HG03095 (cell line): ENCODE measurements at regions not wholly inside any gene's neighbourhood (a gene's known extent, or its start where the extent isn't known, plus 50 kb on each side); places are given as distances from the start of the nearest gene placed in this dataset.

Experiments used
- ATAC-seq: cut with Tn5 transposase; IDR thresholded peaks from one replicate; pipeline ENCODE4 v1.9.1; 2021; ENCODE audit warnings: moderate library complexity; ENCODE audit not compliant: unreplicated experiment

- ATAC-seq, result no peak
These were observed 261.2 kb upstream of the ANKRD55 start for GRCh38 chr5:56494300-56494731.

GRCh38 chr5:56493766-56494165 lies 260.6 kb upstream of the ANKRD55 start:
- ATAC-seq, result no peak

- ATAC-seq, result no peak
These were observed 260.2 kb upstream of the ANKRD55 start for GRCh38 chr5:56493308-56493707.

- ATAC-seq, result no peak
These were observed 259.7 kb upstream of the ANKRD55 start for GRCh38 chr5:56492812-56493211.

GRCh38 chr5:56490971-56491468 lies 257.9 kb upstream of the ANKRD55 start:
- ATAC-seq, result no peak

GRCh38 chr5:56489272-56489671 lies 256.1 kb upstream of the ANKRD55 start:
- no peak for ATAC-seq

GRCh38 chr5:56487528-56488115 lies 254.5 kb upstream of the ANKRD55 start:
- ATAC-seq, result no peak

- ATAC-seq, result no peak
These were observed 249.2 kb upstream of the ANKRD55 start for GRCh38 chr5:56482363-56482762.

GRCh38 chr5:56481428-56482357 lies 248.6 kb upstream of the ANKRD55 start:
- ATAC-seq, result no peak

GRCh38 chr5:56480705-56481427 lies 247.7 kb upstream of the ANKRD55 start:
- no peak for ATAC-seq

- ATAC-seq, result peak; percentile 30
These were observed 247.1 kb upstream of the ANKRD55 start for GRCh38 chr5:56480078-56480704.

GRCh38 chr5:56479696-56480077 lies 246.6 kb upstream of the ANKRD55 start:
- ATAC-seq, result peak; percentile 54

- no peak for ATAC-seq
These were observed 246.0 kb upstream of the ANKRD55 start for GRCh38 chr5:56479126-56479525.

- ATAC-seq, result no peak
These were observed 244.9 kb upstream of the ANKRD55 start for GRCh38 chr5:56478062-56478461.

GRCh38 chr5:56476487-56476856 lies 243.3 kb upstream of the ANKRD55 start:
- no peak for ATAC-seq

GRCh38 chr5:56475689-56476486 lies 242.8 kb upstream of the ANKRD55 start:
- no peak for ATAC-seq

- ATAC-seq, result no peak
These were observed 238.6 kb upstream of the ANKRD55 start for GRCh38 chr5:56471707-56472106.

- no peak for ATAC-seq
These were observed 236.9 kb upstream of the ANKRD55 start for GRCh38 chr5:56470007-56470406.

GRCh38 chr5:56468277-56468676 lies 235.1 kb upstream of the ANKRD55 start:
- ATAC-seq, result no peak

GRCh38 chr5:56467176-56467717 lies 234.1 kb upstream of the ANKRD55 start:
- no peak for ATAC-seq
